GM18517 (cell line): ENCODE measurements at regions not wholly inside any gene's neighbourhood (a gene's known extent, or its start where the extent isn't known, plus 50 kb on each side); places are given as distances from the start of the nearest gene placed in this dataset.
"Not testable (repeated sequence)": the region's sequence is repeated elsewhere in the genome, so short reads cannot be mapped to it uniquely, and the experiment has no call there.

Experiments used
- ATAC-seq: cut with Tn5 transposase; IDR thresholded peaks from one replicate; pipeline ENCODE4 v1.9.1; 2021; ENCODE audit warnings: mild to moderate bottlenecking, moderate library complexity; ENCODE audit not compliant: unreplicated experiment

GRCh38 chr12:72723732-72724131 lies 451.6 kb downstream of the TRHDE start:
- ATAC-seq: no peak

DNA sequence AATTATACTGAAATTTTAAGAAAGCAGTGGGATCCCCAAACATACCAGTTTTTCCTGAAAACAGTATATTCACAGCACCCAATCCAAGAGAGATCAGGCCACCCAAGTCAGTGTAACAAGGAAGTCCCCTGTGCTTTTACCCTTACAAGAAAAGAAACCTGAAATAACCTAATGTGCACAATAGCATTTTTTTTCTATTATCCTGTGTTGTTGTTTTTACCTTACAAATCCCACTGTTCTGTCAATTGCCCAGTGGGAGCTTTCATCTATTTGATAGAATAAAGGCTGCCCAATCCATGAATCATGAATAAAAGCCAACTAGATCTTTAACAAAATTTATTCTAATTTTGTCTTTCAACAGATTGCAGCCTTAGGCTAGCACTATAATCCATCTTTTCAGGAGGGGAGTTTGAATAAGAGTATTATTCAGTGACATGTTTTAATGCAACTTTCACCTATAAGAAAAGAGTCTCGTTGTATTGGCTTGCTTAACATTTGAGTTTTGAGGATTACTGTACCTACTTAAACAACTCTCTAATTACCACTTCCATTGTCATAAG lies 457.4 kb downstream of the TRHDE start:
- ATAC-seq: no peak

- ATAC-seq: no peak
These were observed 462.4 kb downstream of the TRHDE start for GRCh38 chr12:72734581-72734980.

GRCh38 chr12:72738811-72739210 lies 466.6 kb downstream of the TRHDE start:
- no peak for ATAC-seq

DNA sequence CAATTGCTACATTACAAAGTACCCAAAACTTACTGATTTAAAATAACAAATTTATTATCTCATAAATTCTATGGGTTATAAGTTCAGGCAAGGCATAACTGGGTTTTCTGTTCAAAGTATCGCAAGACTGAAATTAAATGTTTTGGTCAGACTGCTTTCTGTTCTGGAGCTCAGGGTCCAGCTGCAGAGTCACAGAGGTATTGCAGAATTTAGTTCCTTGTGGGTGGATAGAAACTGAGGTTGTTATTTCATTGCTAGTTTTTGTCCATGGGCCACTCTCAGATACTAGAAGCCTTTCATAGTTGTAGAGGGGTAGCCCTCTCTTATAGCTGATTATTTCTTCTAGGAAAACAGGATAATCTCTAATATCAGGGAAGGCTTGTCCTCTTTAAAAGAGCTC lies 467.9 kb downstream of the TRHDE start:
- no peak for ATAC-seq

- no peak for ATAC-seq
These were observed 470.4 kb downstream of the TRHDE start for GRCh38 chr12:72742568-72742967.

GRCh38 chr12:72746048-72746447 lies 473.9 kb downstream of the TRHDE start:
- no peak for ATAC-seq

GRCh38 chr12:72747111-72747849 lies 475.1 kb downstream of the TRHDE start:
- no peak for ATAC-seq

DNA sequence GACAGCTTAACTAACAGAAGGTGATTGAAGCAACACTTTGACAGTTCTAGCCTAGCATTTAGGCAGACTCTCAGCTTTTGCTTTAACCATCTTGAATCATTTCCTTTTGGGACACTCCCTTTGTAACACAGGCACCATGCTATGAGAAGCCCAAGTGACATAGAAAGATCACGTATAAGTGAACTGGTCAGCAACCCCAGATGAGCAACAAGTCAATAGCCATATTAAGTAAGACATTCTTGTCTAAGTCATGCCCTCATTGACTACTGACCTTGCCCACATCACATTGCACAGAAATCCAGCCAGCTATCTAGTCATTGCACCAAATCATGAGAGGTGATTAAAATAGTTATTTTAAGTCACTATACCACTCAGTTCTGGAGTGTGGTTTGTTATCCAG lies 476.8 kb downstream of the TRHDE start:
- ATAC-seq: no peak

GRCh38 chr12:72753571-72753970 lies 481.4 kb downstream of the TRHDE start:
- ATAC-seq: no peak

DNA sequence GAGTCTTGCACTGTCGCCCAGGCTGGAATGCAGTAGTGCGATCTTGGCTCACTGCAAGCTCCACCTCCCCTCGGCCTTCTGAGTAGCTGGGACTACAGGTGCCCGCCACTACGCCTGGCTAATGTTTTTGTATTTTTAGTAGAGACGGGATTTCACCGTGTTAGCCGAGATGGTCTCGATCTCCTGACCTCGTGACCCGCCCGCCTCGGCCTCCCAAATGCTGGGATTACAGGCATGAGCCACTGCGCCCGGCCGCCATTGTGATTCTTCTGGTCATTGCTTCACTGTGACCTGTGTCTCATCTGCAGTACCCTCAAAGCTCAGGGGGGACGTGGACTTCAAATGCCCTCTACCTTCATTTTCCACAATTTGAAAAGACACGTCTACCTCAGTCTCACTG lies 481.9 kb downstream of the TRHDE start:
- ATAC-seq: not testable (repeated sequence)

GRCh38 chr12:72766517-72766916 lies 494.3 kb downstream of the TRHDE start:
- ATAC-seq: no peak

GRCh38 chr12:72774023-72774422 lies 501.9 kb downstream of the TRHDE start:
- ATAC-seq: no peak

GRCh38 chr12:72777806-72778205 lies 505.6 kb downstream of the TRHDE start:
- ATAC-seq: no peak

DNA sequence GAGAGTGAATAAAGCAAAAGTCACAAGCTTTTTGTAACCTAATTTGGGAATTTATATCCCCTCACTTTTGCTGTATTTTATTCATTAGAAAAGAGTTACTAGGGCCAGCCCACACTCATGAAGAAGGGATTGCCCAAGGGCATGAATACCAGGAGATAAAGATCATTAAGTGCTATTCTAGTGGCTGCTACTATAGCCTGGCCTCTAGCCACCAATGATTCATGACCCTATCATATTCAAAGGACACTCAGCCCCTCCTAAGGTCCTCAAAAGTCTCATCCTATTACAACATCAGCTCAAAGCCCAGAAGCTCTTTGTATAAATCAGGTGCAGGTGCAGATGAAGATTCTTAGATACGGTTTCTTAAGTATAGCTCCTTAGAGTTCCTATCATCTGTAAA lies 518.1 kb downstream of the TRHDE start:
- no peak for ATAC-seq

GRCh38 chr12:72792889-72793288 lies 520.7 kb downstream of the TRHDE start:
- no peak for ATAC-seq

DNA sequence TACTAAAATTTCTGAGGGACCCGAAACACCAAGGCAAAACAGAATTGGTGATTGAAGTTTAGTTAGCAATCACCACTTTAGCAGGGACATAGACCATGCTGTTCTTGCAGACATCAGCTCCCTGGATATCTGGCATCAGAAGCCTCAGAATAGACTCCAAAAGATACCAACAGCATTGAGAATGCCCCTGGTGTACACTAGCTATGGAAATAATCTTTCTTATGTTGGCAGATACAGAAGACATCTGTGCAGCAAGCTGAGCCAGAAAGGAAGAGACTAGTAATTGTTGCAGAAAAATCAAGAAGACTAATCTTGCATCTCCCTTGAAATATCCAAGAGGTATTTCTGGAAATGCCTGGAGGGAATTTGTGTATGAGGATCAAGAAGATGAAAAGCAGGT lies 521.6 kb downstream of the TRHDE start:
- ATAC-seq: no peak

DNA sequence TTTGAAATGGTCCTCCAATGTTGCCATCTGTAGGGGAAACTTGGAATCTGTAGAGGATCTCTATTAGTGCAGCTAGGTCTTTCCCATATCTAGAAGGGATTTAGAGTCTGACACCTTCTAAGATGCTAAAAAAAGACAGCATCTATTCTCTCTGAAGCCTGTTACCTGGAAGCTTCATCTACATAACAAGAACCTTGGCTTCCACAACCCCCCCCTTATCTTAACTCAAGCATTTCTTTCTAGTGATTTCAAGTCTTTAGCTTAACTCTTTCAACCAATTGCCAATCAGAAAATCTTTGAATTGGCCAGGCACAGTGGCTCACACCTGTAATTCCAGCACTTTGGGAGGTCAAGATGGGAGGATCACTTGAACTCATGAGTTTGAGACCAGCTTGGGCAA lies 543.3 kb downstream of the TRHDE start:
- no peak for ATAC-seq

- no peak for ATAC-seq
These were observed 556.6 kb downstream of the TRHDE start for GRCh38 chr12:72828662-72829324.

DNA sequence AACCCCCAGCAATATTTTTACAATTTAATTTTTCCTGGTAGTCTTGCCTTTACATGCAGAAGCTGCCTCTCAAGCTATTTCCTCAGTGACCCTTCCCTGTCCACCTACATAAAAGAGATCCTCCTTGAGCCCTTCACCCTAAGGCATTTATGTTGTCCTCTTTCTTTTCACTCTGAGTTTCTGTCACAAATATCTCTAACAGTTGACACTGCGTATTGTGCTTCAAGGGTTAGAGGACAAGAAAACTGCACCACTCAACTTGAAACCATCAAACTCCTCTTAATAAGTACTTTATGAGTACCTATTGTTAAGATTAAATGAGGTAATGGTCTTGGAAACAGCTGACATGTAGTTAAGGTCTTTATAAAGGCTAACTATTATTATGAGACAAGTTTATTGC lies 557.7 kb downstream of the TRHDE start:
- ATAC-seq: no peak

DNA sequence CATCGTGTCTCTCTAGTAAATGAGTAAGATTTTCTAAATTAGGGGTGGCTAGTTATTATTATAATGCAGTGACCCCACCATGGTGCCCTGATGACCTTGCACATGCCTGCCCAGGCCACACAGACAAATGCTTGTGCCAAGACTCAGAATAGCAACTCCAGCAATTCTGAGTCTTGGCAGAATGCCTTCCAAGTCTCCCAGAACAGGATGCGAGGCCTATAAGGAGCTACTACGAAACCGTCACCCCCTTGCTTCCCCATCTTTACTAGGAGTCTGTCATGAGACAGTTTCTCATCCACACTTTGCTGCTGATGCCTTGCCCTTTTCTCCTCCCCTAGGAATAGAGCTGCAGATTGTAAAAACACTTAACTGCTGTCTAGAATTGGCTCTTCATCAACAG lies 559.9 kb downstream of the TRHDE start:
- no peak for ATAC-seq

GRCh38 chr12:72836194-72836593 lies 564.0 kb downstream of the TRHDE start:
- ATAC-seq: no peak
